Breast epithelium (tissue), 3 donors: ENCODE measurements at regions not wholly inside any gene's neighbourhood (a gene's known extent, or its start where the extent isn't known, plus 50 kb on each side); places are given as distances from the start of the nearest gene placed in this dataset.

Source experiments
- POLR2A ChIP-seq: fragments of 450-650 bp; IDR thresholded peaks from one replicate; pipeline ENCODE4 v1.6.1; 2016; ENCODE audit warnings: antibody characterized with exemption, mild to moderate bottlenecking, moderate library complexity
- TF ChIP-seq, protein P1 (sequence below), 3 donors: fragments of 450-650 bp; IDR thresholded peaks; one replicate each; pipeline ENCODE4 v1.5.1; 2016 to 2017; ENCODE audit warnings: antibody characterized with exemption in 3 of 3, mild to moderate bottlenecking in 3 of 3, moderate library complexity in 3 of 3

DNA sequence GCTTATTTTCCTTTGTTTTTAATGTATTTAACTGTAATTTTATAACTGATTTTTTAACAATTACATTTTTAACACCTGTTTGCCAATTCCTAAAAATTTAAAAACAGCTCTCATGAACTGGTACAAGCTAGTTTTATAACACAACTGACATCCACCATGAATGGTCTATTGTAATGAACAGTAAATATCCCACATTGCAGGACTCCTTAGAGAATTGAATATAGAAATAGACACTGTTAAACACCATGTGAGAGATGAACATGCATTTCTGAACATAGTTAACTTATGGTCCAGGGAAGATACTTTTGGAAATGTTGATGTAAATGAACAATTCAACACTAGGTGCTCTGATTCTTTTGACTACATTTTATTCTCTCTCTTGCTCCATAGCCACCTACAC, 195.1 kb upstream of the GMDS start:
- TF ChIP-seq POLR2A: no peak
- TF ChIP-seq, protein P1, sequence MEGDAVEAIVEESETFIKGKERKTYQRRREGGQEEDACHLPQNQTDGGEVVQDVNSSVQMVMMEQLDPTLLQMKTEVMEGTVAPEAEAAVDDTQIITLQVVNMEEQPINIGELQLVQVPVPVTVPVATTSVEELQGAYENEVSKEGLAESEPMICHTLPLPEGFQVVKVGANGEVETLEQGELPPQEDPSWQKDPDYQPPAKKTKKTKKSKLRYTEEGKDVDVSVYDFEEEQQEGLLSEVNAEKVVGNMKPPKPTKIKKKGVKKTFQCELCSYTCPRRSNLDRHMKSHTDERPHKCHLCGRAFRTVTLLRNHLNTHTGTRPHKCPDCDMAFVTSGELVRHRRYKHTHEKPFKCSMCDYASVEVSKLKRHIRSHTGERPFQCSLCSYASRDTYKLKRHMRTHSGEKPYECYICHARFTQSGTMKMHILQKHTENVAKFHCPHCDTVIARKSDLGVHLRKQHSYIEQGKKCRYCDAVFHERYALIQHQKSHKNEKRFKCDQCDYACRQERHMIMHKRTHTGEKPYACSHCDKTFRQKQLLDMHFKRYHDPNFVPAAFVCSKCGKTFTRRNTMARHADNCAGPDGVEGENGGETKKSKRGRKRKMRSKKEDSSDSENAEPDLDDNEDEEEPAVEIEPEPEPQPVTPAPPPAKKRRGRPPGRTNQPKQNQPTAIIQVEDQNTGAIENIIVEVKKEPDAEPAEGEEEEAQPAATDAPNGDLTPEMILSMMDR (IDR thresholded peaks at IDR 0.05): no peak
